Ovary (tissue), 3 donors: ENCODE measurements at regions not wholly inside any gene's neighbourhood (a gene's known extent, or its start where the extent isn't known, plus 50 kb on each side); places are given as distances from the start of the nearest gene placed in this dataset.

ENCODE experiments used
- CTCF ChIP-seq, 3 donors: fragments of 450-650 bp in 2 of 3; fragments of 200-600 bp in 1 of 3; IDR thresholded peaks; one replicate each; pipeline versions ENCODE4 v1.5.1 to v1.8.0; 2016 to 2022; ENCODE audit warnings: antibody characterized with exemption in 3 of 3, mild to moderate bottlenecking in 1 of 3
- EP300 ChIP-seq: sonication (generic); formaldehyde crosslinking; IDR thresholded peaks from one replicate; pipeline ENCODE4 v1.6.1; 2017; ENCODE audit warnings: antibody characterized with exemption
- POLR2A ChIP-seq: fragments of 450-650 bp; IDR thresholded peaks from one replicate; pipeline ENCODE4 v1.6.1; 2017; ENCODE audit warnings: antibody characterized with exemption, mild to moderate bottlenecking, moderate library complexity
- donor health status: DM: no; HTN: no; CAD: no.

- TF ChIP-seq CTCF (IDR thresholded peaks at IDR 0.05) (no peak), POLR2A (no peak), EP300 (no peak)
Measured at GRCh38 chr12:113601656-113602263, 130.1 kb upstream of the LHX5 start.
